ENCODE measurements at regions not wholly inside any gene's neighbourhood (a gene's known extent, or its start where the extent isn't known, plus 50 kb on each side); places are given as distances from the start of the nearest gene placed in this dataset.

GRCh38 chr5:165723931-165724330, 2218.5 kb downstream of the MAT2B start:
- TF ChIP-seq UBTF (CRISPR knock-in tag; IDR thresholded peaks at IDR 0.05) (no peak), EP300 (IDR thresholded peaks at IDR 0.05; ENCODE audit: low read depth in 2 of 2, low read length in 2 of 2) (no peak), EP300 (CRISPR knock-in tag; IDR thresholded peaks at IDR 0.05; ENCODE audit: borderline replicate concordance) (no peak), FOSL2 (CRISPR knock-in tag; IDR thresholded peaks at IDR 0.05) (no peak), ZNF142 (CRISPR knock-in tag; IDR thresholded peaks at IDR 0.05) (no peak), BRF2 (CRISPR knock-in tag; IDR thresholded peaks at IDR 0.05) (no peak), CTCF (CRISPR knock-in tag; IDR thresholded peaks at IDR 0.05) (no peak), USF2 (IDR thresholded peaks at IDR 0.05; ENCODE audit: low read depth, low read length) (no peak), USF2 (CRISPR knock-in tag; IDR thresholded peaks at IDR 0.05; ENCODE audit: borderline replicate concordance) (no peak), EZH2 (conservative IDR thresholded peaks at IDR 0.05; ENCODE audit: low read depth, low read length) (no peak), ZNF570 (CRISPR knock-in tag; IDR thresholded peaks at IDR 0.05; ENCODE audit: borderline replicate concordance) (no peak), ETV5 (CRISPR knock-in tag; IDR thresholded peaks at IDR 0.05; ENCODE audit: borderline replicate concordance) (no peak), GTF2F1 (IDR thresholded peaks at IDR 0.05; ENCODE audit: low read length) (no peak)
